Spleen (tissue), 7 donors: ENCODE measurements at regions not wholly inside any gene's neighbourhood (a gene's known extent, or its start where the extent isn't known, plus 50 kb on each side); places are given as distances from the start of the nearest gene placed in this dataset.

Experiments
- CTCF ChIP-seq, 11 experiments: fragments of 200-600 bp in 7 of 11; fragments of 450-650 bp in 4 of 11; sonication (generic) in 4 of 11; IDR thresholded peaks in 8 of 11; conservative IDR thresholded peaks in 3 of 11; 1 replicate in 7 of 11; 2 replicates in 4 of 11; pipeline versions ENCODE4 v1.4.0 to v1.8.0; 2016 to 2021; ENCODE audit warnings: antibody characterized with exemption in 11 of 11, inconsistent platforms in 4 of 11, mild to moderate bottlenecking in 1 of 11
- POLR2A ChIP-seq, 3 donors: fragments of 450-650 bp; IDR thresholded peaks; one replicate each; pipeline ENCODE4 v1.5.1; 2017; ENCODE audit warnings: antibody characterized with exemption in 3 of 3, mild to moderate bottlenecking in 1 of 3
- POLR2AphosphoS5 ChIP-seq, 3 donors: sonication (generic); formaldehyde crosslinking; IDR thresholded peaks; one replicate each; pipeline ENCODE4 v1.5.1; 2017; ENCODE audit warnings: antibody characterized with exemption in 3 of 3
- donor health status: DM: no; HTN: no; CAD: no; lungs with moderate emphysema.
- donor health status: DM: no; HTN: no; CAD: no.
- donor health status: DM: no; HTN: no; CAD: no.

DNA sequence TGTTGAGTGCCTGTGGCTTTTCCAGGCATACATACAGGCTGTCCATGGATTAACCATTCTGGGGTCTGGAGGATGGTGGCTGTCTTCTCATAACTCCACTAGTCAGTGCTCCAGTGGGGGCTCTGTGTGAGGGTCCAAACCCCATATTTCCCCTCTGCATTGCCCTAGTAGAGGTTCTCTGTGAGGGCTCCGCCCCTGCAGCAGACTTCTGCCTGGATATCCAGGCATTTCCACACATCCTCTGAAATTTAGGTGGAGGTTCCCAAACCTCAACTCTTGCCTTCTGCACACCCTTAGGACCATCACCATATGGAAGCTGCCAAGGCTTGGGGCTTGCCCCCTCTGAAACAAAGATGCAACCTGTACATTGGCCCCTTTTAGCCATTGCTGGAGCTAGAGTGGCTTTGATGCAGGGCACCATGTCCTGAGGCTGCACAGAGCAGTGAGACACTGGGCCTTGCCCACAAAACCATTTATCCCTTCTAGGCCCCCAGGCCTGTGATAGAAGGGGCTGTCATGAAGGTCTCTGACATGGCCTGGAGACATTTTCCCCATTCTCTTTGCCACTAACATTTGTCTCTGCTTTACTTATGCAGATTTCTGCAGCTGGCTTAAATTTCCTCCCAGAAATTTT, 400.1 kb upstream of the MDFIC2 start:
- TF ChIP-seq POLR2AphosphoS5 (IDR thresholded peaks at IDR 0.05) = no peak
- TF ChIP-seq CTCF (IDR thresholded peaks at IDR 0.05 in 8 of 11, conservative IDR thresholded peaks at IDR 0.05 in 3 of 11) = no peak
- TF ChIP-seq POLR2A (IDR thresholded peaks at IDR 0.05) = no peak
